ENCODE measurements at regions not wholly inside any gene's neighbourhood (a gene's known extent, or its start where the extent isn't known, plus 50 kb on each side); places are given as distances from the start of the nearest gene placed in this dataset.

GRCh38 chr4:163003979-163004378 is 162.7 kb downstream of the NAF1 start:
- TF ChIP-seq CTCF (conservative IDR thresholded peaks at IDR 0.05 in 1 of 2, IDR thresholded peaks at IDR 0.05 in 1 of 2; ENCODE audit: extremely low read depth in 1 of 2, insufficient read depth in 1 of 2, low read depth in 1 of 2, low read length in 2 of 2) = no peak
- no peak for TF ChIP-seq EZH2 (IDR thresholded peaks at IDR 0.05; ENCODE audit: borderline replicate concordance, low read length)
